ENCODE measurements at regions not wholly inside any gene's neighbourhood (a gene's known extent, or its start where the extent isn't known, plus 50 kb on each side); places are given as distances from the start of the nearest gene placed in this dataset.

DNA sequence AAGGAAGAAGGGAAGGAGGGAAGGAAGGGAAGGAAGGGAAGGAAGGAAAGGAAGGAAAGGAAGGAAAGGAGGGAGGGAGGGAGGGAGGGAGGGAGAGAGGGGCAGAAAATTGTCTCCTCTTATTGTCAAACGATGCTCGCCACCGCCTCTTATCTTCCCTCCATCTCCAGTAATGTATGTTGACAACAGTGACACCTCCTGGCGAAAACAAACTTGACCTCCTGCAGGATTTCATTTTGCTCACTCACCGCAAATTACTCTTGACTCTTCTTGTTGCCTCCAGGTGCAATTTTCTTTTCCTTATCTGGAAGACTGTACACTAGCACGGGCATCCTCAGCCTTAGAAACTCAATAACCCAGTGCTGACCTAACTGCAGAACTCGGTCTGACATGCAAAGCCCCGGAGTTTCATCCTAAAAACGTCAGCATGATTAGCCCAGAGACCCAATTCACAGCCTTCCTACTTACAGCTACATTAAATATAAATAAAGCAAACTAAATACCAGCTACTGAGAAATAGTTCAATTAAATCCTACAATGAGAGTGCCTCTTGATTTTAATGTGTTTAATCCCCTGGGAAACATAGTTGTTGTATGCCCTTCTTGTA is 512.4 kb upstream of the TMPO start:
- TF ChIP-seq, protein P1, sequence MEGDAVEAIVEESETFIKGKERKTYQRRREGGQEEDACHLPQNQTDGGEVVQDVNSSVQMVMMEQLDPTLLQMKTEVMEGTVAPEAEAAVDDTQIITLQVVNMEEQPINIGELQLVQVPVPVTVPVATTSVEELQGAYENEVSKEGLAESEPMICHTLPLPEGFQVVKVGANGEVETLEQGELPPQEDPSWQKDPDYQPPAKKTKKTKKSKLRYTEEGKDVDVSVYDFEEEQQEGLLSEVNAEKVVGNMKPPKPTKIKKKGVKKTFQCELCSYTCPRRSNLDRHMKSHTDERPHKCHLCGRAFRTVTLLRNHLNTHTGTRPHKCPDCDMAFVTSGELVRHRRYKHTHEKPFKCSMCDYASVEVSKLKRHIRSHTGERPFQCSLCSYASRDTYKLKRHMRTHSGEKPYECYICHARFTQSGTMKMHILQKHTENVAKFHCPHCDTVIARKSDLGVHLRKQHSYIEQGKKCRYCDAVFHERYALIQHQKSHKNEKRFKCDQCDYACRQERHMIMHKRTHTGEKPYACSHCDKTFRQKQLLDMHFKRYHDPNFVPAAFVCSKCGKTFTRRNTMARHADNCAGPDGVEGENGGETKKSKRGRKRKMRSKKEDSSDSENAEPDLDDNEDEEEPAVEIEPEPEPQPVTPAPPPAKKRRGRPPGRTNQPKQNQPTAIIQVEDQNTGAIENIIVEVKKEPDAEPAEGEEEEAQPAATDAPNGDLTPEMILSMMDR (IDR thresholded peaks at IDR 0.05): peak in 2 of 3 donors; percentile 29 to 43
- no peak for TF ChIP-seq POLR2AphosphoS5 (IDR thresholded peaks at IDR 0.05)
- no peak for TF ChIP-seq POLR2A (IDR thresholded peaks at IDR 0.05)

Data from breast epithelium (tissue), 3 donors.